CD4-positive, alpha-beta T cell treated with Interleukin-6 for 4 hours (primary cell): ENCODE measurements at regions not wholly inside any gene's neighbourhood (a gene's known extent, or its start where the extent isn't known, plus 50 kb on each side); places are given as distances from the start of the nearest gene placed in this dataset.

ENCODE experiments used
- DNase-seq: peaks from one replicate; pipeline ENCODE4 v3.0.0-alpha.2; 2020; ENCODE audit warnings: mixed read lengths

DNA sequence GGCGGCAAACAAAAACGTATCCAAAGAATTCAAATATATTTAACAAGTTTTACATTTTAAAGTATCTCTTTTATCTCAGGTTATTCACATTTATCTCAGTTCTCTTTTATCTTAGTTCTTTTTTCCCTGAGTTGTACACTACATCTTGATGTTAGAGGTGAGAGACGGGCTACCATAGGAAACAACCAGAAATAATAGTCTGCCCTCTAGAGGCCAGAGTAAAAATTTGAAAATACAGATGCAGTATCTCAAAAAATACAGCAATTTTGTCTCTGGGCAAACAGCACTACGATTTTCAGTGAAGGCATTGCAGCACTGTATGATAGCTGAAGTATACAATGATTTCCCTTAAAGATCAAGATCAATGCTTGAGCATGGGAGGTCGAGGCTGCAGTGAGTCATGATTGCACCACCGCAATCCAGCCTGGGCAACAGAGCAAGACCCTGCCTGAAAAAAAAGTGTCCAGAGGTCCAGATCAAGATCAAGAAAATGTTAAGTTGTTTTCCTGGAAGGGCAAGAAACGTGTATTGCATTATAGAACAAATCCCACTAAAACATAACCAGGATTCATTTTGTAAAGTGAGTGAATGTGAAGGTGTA, 82.6 kb upstream of the ATP11B start:
- DNase-seq, result no peak

DNA sequence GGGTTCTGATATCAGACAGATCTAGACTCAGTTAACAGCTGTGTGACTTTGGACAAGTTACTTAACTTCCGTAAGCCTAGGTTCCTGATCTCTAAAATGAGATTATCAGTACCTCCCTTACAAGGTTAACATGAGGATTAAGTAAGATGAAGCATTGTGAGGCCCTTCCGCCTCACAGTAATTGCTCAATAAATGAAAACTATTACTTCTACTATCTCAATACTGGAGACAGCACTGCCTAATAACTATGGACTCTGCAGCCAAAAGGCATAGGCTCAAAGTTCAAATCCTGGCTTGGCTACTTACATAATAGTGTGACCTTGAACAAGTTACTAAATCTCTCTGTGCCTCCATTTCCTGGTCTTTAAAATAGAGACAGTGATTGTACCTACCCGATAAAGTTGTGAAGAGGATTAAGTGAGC, 82.0 kb upstream of the ATP11B start:
- DNase-seq, result no peak

GRCh38 chr3:182711853-182712252, 81.5 kb upstream of the ATP11B start:
- no peak for DNase-seq

- no peak for DNase-seq
Measured at GRCh38 chr3:182713111-182713510, 80.2 kb upstream of the ATP11B start.

GRCh38 chr3:182713743-182714517, 79.4 kb upstream of the ATP11B start:
- no peak for DNase-seq

GRCh38 chr3:182715006-182715405, 78.3 kb upstream of the ATP11B start:
- DNase-seq, result no peak

DNA sequence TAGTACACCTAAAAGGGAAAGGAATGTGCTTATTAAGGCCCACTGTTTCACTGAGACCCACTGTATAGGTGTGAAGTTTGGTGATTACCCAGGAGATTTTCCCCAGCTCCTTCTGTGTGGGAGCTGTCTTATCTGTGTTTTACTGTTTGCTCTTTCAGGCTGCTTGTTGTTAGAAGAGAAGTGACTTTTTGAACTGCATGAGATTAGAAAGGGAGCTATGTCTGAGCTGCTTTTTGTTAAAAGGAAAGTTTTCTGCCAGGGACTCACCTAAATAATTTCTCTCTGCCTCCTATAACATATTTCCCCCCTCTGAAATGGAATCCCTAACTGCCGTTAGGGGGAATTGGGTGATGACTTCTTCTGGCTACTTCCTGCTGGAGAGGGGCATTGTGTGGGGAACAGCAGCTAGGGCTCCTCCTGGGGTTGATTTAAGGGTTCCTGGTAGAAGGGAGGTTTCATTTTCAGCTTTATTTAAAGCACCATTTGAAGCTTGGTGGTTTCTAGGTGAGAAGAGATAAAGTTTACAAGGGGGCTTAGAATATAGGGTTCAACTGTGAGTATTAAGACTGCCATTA, 77.1 kb upstream of the ATP11B start:
- DNase-seq, result no peak

DNA sequence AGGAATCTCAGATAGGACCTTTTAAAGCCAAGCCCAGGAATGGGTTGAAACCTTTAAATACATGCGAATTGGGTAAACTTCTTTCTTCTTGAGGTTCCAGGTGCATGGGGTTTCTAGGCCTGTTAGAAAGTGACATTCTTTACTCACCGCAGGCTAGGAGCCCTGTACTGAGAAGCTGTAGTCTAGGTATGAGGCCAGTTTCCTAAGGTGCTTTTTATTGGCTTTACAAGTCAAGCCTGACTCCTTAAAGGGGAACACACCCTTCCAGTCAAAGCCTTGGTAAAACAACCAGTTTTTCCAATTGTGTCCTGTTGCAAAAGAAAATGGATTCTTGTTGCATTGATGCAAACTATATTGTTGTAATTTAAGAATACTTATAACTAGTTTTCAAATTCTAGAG, 76.1 kb upstream of the ATP11B start:
- no peak for DNase-seq

GRCh38 chr3:182722907-182723306, 70.4 kb upstream of the ATP11B start:
- no peak for DNase-seq

DNA sequence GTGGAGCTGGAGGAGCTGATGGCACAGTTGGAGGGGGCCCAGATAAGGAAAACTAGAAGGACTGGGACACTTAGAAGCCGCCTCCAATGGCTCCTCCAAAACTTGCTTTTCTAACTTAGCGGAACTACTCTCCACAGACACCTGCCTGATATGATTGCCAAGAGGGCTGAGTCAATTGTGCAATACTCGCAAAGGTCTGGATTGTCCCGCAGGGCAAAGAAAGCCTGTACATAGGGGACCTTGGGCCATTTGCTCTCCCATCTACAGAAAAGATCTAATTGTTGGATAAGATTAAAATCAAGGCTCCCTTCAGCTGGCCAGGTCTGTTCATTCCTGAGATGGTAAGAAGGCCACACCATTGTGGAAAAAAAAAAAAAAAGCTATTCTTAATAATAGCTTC, 69.7 kb upstream of the ATP11B start:
- no peak for DNase-seq

- no peak for DNase-seq
Measured at GRCh38 chr3:182725372-182726251, 67.7 kb upstream of the ATP11B start.

GRCh38 chr3:182726258-182727142, 66.8 kb upstream of the ATP11B start:
- DNase-seq, result no peak

GRCh38 chr3:182728238-182728637, 65.1 kb upstream of the ATP11B start:
- DNase-seq, result no peak

DNA sequence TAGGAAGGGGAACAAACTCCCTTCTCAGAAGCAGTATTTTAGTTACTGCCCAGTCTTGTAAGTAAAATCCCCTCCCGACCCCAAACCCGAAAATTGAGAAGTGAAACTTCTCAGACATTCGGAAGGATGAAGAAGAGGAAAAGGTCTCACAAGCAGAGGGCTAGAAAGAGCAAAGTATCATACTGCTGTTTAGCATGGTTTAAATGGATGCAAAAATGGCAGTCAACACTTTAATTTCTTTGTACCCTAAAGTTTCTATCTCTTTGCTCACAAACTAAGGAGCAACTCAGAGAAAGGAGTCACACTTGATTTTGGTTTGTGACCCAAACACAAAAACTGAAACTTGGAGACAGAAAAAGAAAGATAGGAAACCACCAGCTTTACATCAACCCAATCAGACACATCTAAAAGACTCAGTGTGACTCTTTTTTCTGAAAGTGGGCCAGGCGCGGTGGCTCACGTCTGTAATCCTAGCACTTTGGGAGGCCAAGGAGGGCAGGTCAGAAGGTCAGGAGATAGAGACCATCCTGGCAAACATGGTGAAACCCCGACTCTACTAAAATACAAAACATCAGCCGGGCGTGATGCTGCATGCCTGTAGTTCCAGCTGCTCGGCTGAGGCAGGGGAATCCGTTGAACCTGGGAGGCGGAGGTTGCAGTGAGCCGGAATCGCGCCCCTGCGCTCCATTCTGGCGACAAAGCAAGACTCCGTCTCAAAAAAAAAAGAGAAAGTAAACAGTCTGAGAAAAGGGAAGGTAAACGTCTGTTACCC, 63.2 kb upstream of the ATP11B start:
- no peak for DNase-seq

DNA sequence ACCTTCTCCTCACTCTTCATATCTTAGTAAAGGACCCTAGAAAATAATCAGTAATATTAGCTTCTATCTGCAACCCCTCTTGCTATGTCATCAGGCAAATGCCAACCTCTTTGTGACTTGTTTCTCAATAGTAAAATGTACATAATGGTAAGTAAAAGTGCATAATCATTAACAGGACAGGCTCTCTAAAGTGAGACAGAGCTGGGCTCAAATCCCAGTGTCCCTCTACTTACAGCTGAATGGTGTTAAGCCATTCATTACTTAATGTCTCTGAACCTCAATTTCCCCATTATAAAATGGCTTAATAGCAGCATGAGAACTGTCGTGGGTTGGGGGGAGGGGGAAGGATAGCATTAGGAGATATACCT, 62.6 kb upstream of the ATP11B start:
- no peak for DNase-seq

DNA sequence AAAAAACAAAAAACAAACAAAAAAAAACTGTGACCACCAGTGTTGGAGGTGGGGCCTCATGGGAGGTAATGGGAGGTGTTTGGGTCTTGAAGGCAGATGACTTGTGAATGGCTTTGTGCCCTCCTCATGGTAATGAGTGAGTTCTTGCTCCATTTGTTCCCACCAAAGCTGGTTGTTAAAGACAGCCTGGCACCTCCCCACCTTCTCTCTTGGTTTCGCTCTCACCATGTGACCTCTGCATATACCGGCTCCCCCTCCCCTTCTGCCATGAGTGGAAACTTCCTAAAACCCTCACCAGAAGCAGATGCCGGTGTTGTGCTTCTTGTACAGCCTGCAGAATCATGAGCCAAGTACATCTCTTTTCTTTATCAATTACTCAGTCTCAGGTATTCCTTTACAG, 61.5 kb upstream of the ATP11B start:
- DNase-seq, result no peak

GRCh38 chr3:182732232-182733015, 60.9 kb upstream of the ATP11B start:
- no peak for DNase-seq

- no peak for DNase-seq
Measured at GRCh38 chr3:182735672-182736071, 57.6 kb upstream of the ATP11B start.

GRCh38 chr3:182737825-182738224, 55.5 kb upstream of the ATP11B start:
- DNase-seq, result no peak

GRCh38 chr3:182738583-182739411, 54.5 kb upstream of the ATP11B start:
- DNase-seq, result no peak
